Left ventricle myocardium inferior (tissue), 1 donor: ENCODE measurements at regions not wholly inside any gene's neighbourhood (a gene's known extent, or its start where the extent isn't known, plus 50 kb on each side); places are given as distances from the start of the nearest gene placed in this dataset.

Experiments used
- DNase-seq: peaks from one replicate; pipeline ENCODE4 v3.0.0-alpha.2; 2020
- H3K27ac ChIP-seq: fragments of 200-600 bp; replicated peaks from 2 replicates; pipeline ENCODE4 v1.8.0; 2021
- H3K27me3 ChIP-seq: fragments of 200-600 bp; 2 replicates; pipeline ENCODE4 v1.8.0; 2021; ENCODE audit warnings: low read depth
- H3K36me3 ChIP-seq: fragments of 200-600 bp; 2 replicates; pipeline ENCODE4 v1.8.0; 2021
- H3K4me1 ChIP-seq: fragments of 200-600 bp; 2 replicates; pipeline ENCODE4 v1.8.0; 2021
- H3K4me3 ChIP-seq: fragments of 200-600 bp; 2 replicates; pipeline ENCODE4 v1.8.0; 2021; ENCODE audit warnings: mild to moderate bottlenecking, moderate library complexity
- H3K9me3 ChIP-seq: fragments of 200-600 bp; replicated peaks from 2 replicates; pipeline ENCODE4 v1.8.0; 2021
- intact Hi-C: fragments of 100-400 bp; cut with micrococcal nuclease; formaldehyde crosslinking; loops from one replicate; pipeline ENCODE4 v1.11.0; 2022
- TF ChIP-seq, protein P1 (sequence below): fragments of 200-600 bp; IDR thresholded peaks from 2 replicates; pipeline ENCODE4 v1.8.0; 2021; ENCODE audit warnings: antibody characterized with exemption, mild to moderate bottlenecking, borderline replicate concordance
- donor health status: DM: no; HTN: yes; CAD: no; lungs with severe emphysema.

GRCh38 chr9:74404620-74405019 lies 92.5 kb upstream of the RORB start:
- TF ChIP-seq, protein P1, sequence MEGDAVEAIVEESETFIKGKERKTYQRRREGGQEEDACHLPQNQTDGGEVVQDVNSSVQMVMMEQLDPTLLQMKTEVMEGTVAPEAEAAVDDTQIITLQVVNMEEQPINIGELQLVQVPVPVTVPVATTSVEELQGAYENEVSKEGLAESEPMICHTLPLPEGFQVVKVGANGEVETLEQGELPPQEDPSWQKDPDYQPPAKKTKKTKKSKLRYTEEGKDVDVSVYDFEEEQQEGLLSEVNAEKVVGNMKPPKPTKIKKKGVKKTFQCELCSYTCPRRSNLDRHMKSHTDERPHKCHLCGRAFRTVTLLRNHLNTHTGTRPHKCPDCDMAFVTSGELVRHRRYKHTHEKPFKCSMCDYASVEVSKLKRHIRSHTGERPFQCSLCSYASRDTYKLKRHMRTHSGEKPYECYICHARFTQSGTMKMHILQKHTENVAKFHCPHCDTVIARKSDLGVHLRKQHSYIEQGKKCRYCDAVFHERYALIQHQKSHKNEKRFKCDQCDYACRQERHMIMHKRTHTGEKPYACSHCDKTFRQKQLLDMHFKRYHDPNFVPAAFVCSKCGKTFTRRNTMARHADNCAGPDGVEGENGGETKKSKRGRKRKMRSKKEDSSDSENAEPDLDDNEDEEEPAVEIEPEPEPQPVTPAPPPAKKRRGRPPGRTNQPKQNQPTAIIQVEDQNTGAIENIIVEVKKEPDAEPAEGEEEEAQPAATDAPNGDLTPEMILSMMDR, result no peak
- DNase-seq, result no peak
- Histone ChIP-seq H3K9me3 (peaks cover 37% of the 10 kb centered on the region), H3K4me1 (no peaks in the 10 kb centered on the region), H3K27me3 (no peaks in the 10 kb centered on the region), H3K27ac (no peak overlapping the region), H3K36me3 (no peaks in the 10 kb centered on the region), H3K4me3 (no peak overlapping the region)
- intact Hi-C loops, result no loop called here

GRCh38 chr9:74407166-74407565 lies 90.0 kb upstream of the RORB start:
- Histone ChIP-seq H3K36me3 (no peaks in the 10 kb centered on the region), H3K27ac (no peak overlapping the region), H3K4me3 (no peak overlapping the region), H3K27me3 (no peaks in the 10 kb centered on the region), H3K9me3 (peaks cover 35% of the 10 kb centered on the region), H3K4me1 (no peaks in the 10 kb centered on the region)
- TF ChIP-seq, protein P1, result no peak
- DNase-seq, result no peak
- intact Hi-C loops, result no loop called here

GRCh38 chr9:74412236-74412979 lies 84.7 kb upstream of the RORB start:
- Histone ChIP-seq H3K27me3 (no peaks in the 10 kb centered on the region), H3K4me3 (no peak overlapping the region), H3K36me3 (no peaks in the 10 kb centered on the region), H3K27ac (no peak overlapping the region), H3K9me3 (no peaks in the 10 kb centered on the region), H3K4me1 (no peaks in the 10 kb centered on the region)
- TF ChIP-seq, protein P1, result no peak
- intact Hi-C loops, result no loop called here
- no peak for DNase-seq

DNA sequence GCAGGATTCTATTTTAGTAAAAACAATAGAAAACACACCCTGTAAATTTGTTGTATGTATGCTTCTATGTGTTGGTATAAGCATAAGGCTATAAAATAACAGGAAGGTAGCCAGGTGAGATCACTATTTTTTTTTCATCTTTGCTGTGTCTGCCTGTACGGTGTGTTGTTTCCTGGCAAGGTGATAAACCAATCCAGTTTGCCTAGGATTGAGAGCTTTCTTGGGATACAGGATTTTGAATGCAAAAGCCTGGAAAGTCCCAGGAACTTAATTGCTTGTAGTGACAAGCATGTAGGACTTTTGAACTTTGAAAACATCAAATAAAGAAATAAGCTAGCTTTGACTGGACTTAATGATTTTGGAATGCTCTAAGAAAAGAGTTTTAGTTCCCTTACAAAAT lies 83.3 kb upstream of the RORB start:
- intact Hi-C loops, result no loop called here
- Histone ChIP-seq H3K9me3 (no peaks in the 10 kb centered on the region), H3K27me3 (no peaks in the 10 kb centered on the region), H3K4me1 (no peaks in the 10 kb centered on the region), H3K27ac (no peak overlapping the region), H3K4me3 (no peak overlapping the region), H3K36me3 (no peaks in the 10 kb centered on the region)
- TF ChIP-seq, protein P1, result no peak
- no peak for DNase-seq

- H3K27me3 ChIP-seq, result no peaks in the 10 kb centered on the region
- H3K4me1 ChIP-seq, result no peaks in the 10 kb centered on the region
- H3K4me3 ChIP-seq, result no peak overlapping the region
- no peak overlapping the region for H3K27ac ChIP-seq
- no peaks in the 10 kb centered on the region for H3K36me3 ChIP-seq
- H3K9me3 ChIP-seq, result no peaks in the 10 kb centered on the region
- intact Hi-C loops, result no loop called here
- DNase-seq, result no peak
- TF ChIP-seq, protein P1, result no peak
These were observed 82.8 kb upstream of the RORB start for GRCh38 chr9:74414325-74414724.
